ENCODE measurements at regions not wholly inside any gene's neighbourhood (a gene's known extent, or its start where the extent isn't known, plus 50 kb on each side); places are given as distances from the start of the nearest gene placed in this dataset.

- no peaks in the 10 kb centered on the region for H3K36me3 Mint-ChIP-seq
- H3K4me3 Mint-ChIP-seq, result no peak overlapping the region
- TF ChIP-seq, protein P1, sequence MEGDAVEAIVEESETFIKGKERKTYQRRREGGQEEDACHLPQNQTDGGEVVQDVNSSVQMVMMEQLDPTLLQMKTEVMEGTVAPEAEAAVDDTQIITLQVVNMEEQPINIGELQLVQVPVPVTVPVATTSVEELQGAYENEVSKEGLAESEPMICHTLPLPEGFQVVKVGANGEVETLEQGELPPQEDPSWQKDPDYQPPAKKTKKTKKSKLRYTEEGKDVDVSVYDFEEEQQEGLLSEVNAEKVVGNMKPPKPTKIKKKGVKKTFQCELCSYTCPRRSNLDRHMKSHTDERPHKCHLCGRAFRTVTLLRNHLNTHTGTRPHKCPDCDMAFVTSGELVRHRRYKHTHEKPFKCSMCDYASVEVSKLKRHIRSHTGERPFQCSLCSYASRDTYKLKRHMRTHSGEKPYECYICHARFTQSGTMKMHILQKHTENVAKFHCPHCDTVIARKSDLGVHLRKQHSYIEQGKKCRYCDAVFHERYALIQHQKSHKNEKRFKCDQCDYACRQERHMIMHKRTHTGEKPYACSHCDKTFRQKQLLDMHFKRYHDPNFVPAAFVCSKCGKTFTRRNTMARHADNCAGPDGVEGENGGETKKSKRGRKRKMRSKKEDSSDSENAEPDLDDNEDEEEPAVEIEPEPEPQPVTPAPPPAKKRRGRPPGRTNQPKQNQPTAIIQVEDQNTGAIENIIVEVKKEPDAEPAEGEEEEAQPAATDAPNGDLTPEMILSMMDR (conservative IDR thresholded peaks at IDR 0.05), result no peak
- H3K9me3 Mint-ChIP-seq, result peaks cover 8% of the 10 kb centered on the region
- H3K27me3 Mint-ChIP-seq, result no peaks in the 10 kb centered on the region
- peaks cover 7% of the 10 kb centered on the region for H3K4me1 Mint-ChIP-seq (ENCODE audit: unreplicated experiment)
- no peak overlapping the region for H3K27ac Mint-ChIP-seq
- DNase-seq (ENCODE audit: extremely low spot score, unreplicated experiment), result no peak
Observed at GRCh38 chr2:7749895-7750559, 832.8 kb downstream of the RNF144A start.

GRCh38 chr2:7752291-7752690 is 835.1 kb downstream of the RNF144A start:
- H3K27me3 Mint-ChIP-seq, result no peaks in the 10 kb centered on the region
- no peak overlapping the region for H3K4me3 Mint-ChIP-seq
- peaks cover 7% of the 10 kb centered on the region for H3K4me1 Mint-ChIP-seq (ENCODE audit: unreplicated experiment)
- TF ChIP-seq, protein P1 (conservative IDR thresholded peaks at IDR 0.05), result no peak
- peaks cover 8% of the 10 kb centered on the region for H3K9me3 Mint-ChIP-seq
- DNase-seq (ENCODE audit: extremely low spot score, unreplicated experiment), result no peak
- H3K27ac Mint-ChIP-seq, result no peak overlapping the region
- no peaks in the 10 kb centered on the region for H3K36me3 Mint-ChIP-seq

DNA sequence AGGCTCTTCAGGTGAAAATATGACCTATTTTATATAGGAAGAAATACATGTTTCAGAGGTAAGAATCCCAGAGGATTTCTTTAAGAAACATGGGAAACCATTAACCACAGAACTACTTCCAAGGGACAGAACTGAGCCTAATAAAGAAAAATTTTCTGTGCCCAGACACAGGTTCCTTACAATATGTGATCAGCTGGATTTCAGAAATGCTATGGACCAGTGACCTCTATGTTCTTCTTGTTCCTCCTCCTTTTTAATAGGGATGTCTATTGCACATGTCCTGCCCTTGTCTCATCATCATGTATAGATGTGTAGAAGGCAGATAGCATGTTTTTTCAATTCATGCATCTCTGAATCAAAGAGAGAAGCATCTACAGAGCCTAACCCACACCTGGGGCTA is 836.6 kb downstream of the RNF144A start:
- no peak for DNase-seq (ENCODE audit: extremely low spot score, unreplicated experiment)
- H3K36me3 Mint-ChIP-seq, result no peaks in the 10 kb centered on the region
- no peak overlapping the region for H3K4me3 Mint-ChIP-seq
- peaks cover 7% of the 10 kb centered on the region for H3K4me1 Mint-ChIP-seq (ENCODE audit: unreplicated experiment)
- no peaks in the 10 kb centered on the region for H3K27me3 Mint-ChIP-seq
- H3K9me3 Mint-ChIP-seq, result peaks cover 8% of the 10 kb centered on the region
- TF ChIP-seq, protein P1 (conservative IDR thresholded peaks at IDR 0.05), result no peak
- H3K27ac Mint-ChIP-seq, result no peak overlapping the region

DNA sequence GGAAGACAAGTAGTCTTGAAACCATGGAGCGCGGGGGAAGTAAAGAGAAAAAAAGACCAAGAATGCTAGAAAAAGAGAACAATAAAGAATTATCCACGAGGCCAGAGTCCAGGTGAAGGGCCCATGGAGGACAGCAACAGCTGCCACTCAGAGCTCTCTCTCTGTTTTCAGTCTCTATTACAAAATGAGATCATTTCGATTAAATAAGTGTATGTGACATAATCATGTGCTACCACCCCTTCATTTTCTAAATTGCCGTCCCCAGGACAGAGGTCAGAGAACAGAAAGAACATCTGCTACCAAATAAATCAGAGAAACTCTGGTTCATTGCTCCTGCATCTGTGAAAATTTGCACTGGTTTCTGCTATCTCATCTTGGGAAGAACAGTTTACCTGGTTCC is 838.7 kb downstream of the RNF144A start:
- Mint-ChIP-seq H3K27ac (no peak overlapping the region), H3K4me1 (ENCODE audit: unreplicated experiment) (peaks cover 7% of the 10 kb centered on the region), H3K4me3 (no peak overlapping the region), H3K27me3 (no peaks in the 10 kb centered on the region), H3K9me3 (peaks cover 8% of the 10 kb centered on the region), H3K36me3 (no peaks in the 10 kb centered on the region)
- DNase-seq (ENCODE audit: extremely low spot score, unreplicated experiment), result no peak
- TF ChIP-seq, protein P1 (conservative IDR thresholded peaks at IDR 0.05), result no peak

DNA sequence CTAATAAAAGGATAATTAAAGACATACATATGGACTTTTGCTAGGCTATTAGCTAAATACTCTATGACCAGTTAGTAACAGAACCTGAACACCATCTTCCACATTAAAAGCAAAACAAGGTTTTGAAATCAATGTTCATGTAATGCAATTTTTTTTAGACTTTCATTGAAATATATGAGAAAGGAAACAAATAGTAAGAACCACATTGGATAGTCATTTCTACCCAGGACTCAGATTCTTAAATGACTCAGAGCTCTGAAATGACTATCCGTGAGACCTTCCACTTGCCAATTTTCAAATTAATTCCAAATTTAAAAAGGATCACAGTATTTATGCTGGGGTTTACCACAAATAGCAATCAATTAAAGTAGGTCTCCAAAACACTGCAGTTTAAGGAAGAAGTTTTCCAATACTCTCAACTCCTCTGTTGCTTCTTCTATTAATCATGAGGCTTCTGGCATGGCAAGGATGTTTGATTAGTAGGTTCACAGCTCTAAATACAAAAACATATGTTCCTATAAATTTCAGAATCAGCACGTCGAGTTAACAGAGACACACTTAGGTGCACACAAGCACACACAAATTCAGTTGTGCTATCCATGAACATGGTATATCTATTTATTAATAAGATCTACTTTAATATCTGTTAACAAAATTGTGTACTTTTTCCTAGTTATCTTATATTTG is 841.0 kb downstream of the RNF144A start:
- no peaks in the 10 kb centered on the region for H3K27me3 Mint-ChIP-seq
- no peak for DNase-seq (ENCODE audit: extremely low spot score, unreplicated experiment)
- no peak overlapping the region for H3K4me3 Mint-ChIP-seq
- peaks cover 14% of the 10 kb centered on the region for H3K9me3 Mint-ChIP-seq
- no peak overlapping the region for H3K27ac Mint-ChIP-seq
- H3K36me3 Mint-ChIP-seq, result no peaks in the 10 kb centered on the region
- TF ChIP-seq, protein P1 (conservative IDR thresholded peaks at IDR 0.05), result no peak
- no peaks in the 10 kb centered on the region for H3K4me1 Mint-ChIP-seq (ENCODE audit: unreplicated experiment)

Measured in type B pancreatic cell (in vitro differentiated cells).